SK-N-SH (cell line): ENCODE measurements at regions not wholly inside any gene's neighbourhood (a gene's known extent, or its start where the extent isn't known, plus 50 kb on each side); places are given as distances from the start of the nearest gene placed in this dataset.

ENCODE experiments used
- CTCF ChIA-PET: fragments of 300-600, 350-600 bp; formaldehyde crosslinking; extraction: SDS; loops from one replicate; lab custom pipeline; 2021; lab: Yijun Ruan, JAX
- POLR2A ChIA-PET: fragments of 350-600 bp; sonication (Branson Sonifier 250); formaldehyde crosslinking; extraction: SDS; loops from one replicate; lab custom pipeline; 2020; ENCODE audit warnings: antibody characterized with exemption, inconsistent platforms; lab: Yijun Ruan, JAX
- DNase-seq: peaks from one replicate; pipeline ENCODE4 v3.0.0; 2012
- H2AFZ ChIP-seq: fragments of 200-600 bp; sonication (generic); 2 replicates; pipeline ENCODE4 v1.8.1; 2016; ENCODE audit warnings: antibody characterized with exemption, mild to moderate bottlenecking, low read depth
- H3F3A ChIP-seq: fragments of 200-600 bp; sonication (generic); replicated peaks from 2 replicates; pipeline ENCODE3; 2016; ENCODE audit warnings: antibody characterized with exemption, mild to moderate bottlenecking; ENCODE audit not compliant: insufficient read depth
- H3K27ac ChIP-seq, 2 experiments: fragments of 200-500 bp in 1 of 2; fragments of 200-600 bp in 1 of 2; sonication (Bioruptor generic) in 1 of 2; sonication (generic), shearing (Covaris generic) in 1 of 2; 2 replicates each; pipeline versions ENCODE4 v1.5.1 to v1.6.1; 2014 to 2016; ENCODE audit warnings: low read depth in 2 of 2, inconsistent platforms in 1 of 2, low read length in 1 of 2, mild to moderate bottlenecking in 1 of 2, mixed read lengths in 1 of 2
- H3K27me3 ChIP-seq: fragments of 200-600 bp; sonication (generic), shearing (Covaris generic); 2 replicates; pipeline ENCODE4 v1.6.1; 2016; ENCODE audit warnings: mixed run types; ENCODE audit not compliant: insufficient read depth
- H3K36me3 ChIP-seq, 2 experiments: fragments of 200-500 bp in 1 of 2; fragments of 200-600 bp in 1 of 2; sonication (Bioruptor generic) in 1 of 2; sonication (generic) in 1 of 2; replicated peaks in 1 of 2; 2 replicates each; pipeline versions ENCODE3 to v1.5.1; 2014 to 2016; ENCODE audit warnings: low read length in 1 of 2, mild to moderate bottlenecking in 1 of 2; ENCODE audit not compliant: insufficient read depth in 2 of 2, control insufficient read depth in 1 of 2
- H3K4me1 ChIP-seq, 2 experiments: fragments of 200-500 bp in 1 of 2; fragments of 200-600 bp in 1 of 2; sonication (Bioruptor generic) in 1 of 2; sonication (generic), shearing (Covaris generic) in 1 of 2; 2 replicates each; pipeline versions ENCODE4 v1.5.1 to v1.6.1; 2014 to 2016; ENCODE audit warnings: low read depth in 1 of 2, low read length in 1 of 2, mixed run types in 1 of 2; ENCODE audit not compliant: insufficient read depth in 2 of 2, control insufficient read depth in 1 of 2
- H3K4me2 ChIP-seq: fragments of 200-600 bp; sonication (generic), shearing (Covaris generic); 2 replicates; pipeline ENCODE4 v1.6.1; 2017; ENCODE audit warnings: mixed run types
- H3K4me3 ChIP-seq, 2 experiments: fragments of 200-500 bp in 1 of 2; fragments of 200-600 bp in 1 of 2; sonication (Bioruptor generic) in 1 of 2; sonication (generic), shearing (Covaris generic) in 1 of 2; 2 replicates each; pipeline versions ENCODE4 v1.5.1 to v1.8.1; 2014 to 2016; ENCODE audit warnings: low read depth in 2 of 2, inconsistent platforms in 1 of 2, low read length in 1 of 2, mild to moderate bottlenecking in 1 of 2, mixed read lengths in 1 of 2, moderate library complexity in 1 of 2
- H3K79me2 ChIP-seq: fragments of 200-600 bp; sonication (generic); 2 replicates; pipeline ENCODE4 v1.8.1; 2017; ENCODE audit warnings: mild to moderate bottlenecking; ENCODE audit not compliant: insufficient read depth
- H3K9ac ChIP-seq: fragments of 200-600 bp; sonication (generic); 2 replicates; pipeline ENCODE4 v1.6.1; 2017; ENCODE audit warnings: mixed run types
- H3K9me2 ChIP-seq: fragments of 200-600 bp; sonication (generic); 2 replicates; pipeline ENCODE4 v1.6.1; 2017; ENCODE audit warnings: mixed run types
- H3K9me3 ChIP-seq: fragments of 200-600 bp; sonication (generic); 2 replicates; pipeline ENCODE4 v1.6.1; 2017; ENCODE audit warnings: mixed run types, mild to moderate bottlenecking, moderate library complexity
- H4K20me1 ChIP-seq: fragments of 200-600 bp; sonication (generic); 2 replicates; pipeline ENCODE4 v1.6.1; 2017; ENCODE audit warnings: mild to moderate bottlenecking, mixed run types; ENCODE audit not compliant: insufficient read depth
- CHD2 ChIP-seq: fragments of 150-350 bp; IDR thresholded peaks from 2 replicates; pipeline ENCODE4 v1.6.1; 2018; ENCODE audit warnings: low read length; ENCODE audit not compliant: partially characterized antibody
- EP300 ChIP-seq, 2 experiments: IDR thresholded peaks; 2 replicates each; pipeline versions ENCODE4 v1.4.0 to v1.6.1; 2012; ENCODE audit warnings: borderline replicate concordance in 1 of 2, low read depth in 1 of 2, low read length in 1 of 2
- EZH2phosphoT487 ChIP-seq: fragments of 200-600 bp; sonication (generic); IDR thresholded peaks from 2 replicates; pipeline ENCODE4 v1.6.1; 2017; ENCODE audit warnings: low read depth, mixed run types, mild to moderate bottlenecking, antibody characterized with exemption, moderate library complexity, borderline replicate concordance
- FOSL2 ChIP-seq: IDR thresholded peaks from 2 replicates; pipeline ENCODE4 v1.4.0; 2012; ENCODE audit warnings: low read depth, mild to moderate bottlenecking, moderate library complexity, borderline replicate concordance
- FOXM1 ChIP-seq: IDR thresholded peaks from 2 replicates; pipeline ENCODE4 v1.4.0; 2012; ENCODE audit warnings: low read depth, mild to moderate bottlenecking
- MEF2A ChIP-seq: IDR thresholded peaks from 2 replicates; pipeline ENCODE4 v1.4.0; 2012; ENCODE audit warnings: low read depth, borderline replicate concordance
- MXI1 ChIP-seq: IDR thresholded peaks from 2 replicates; pipeline ENCODE4 v1.6.1; 2012; ENCODE audit warnings: mild to moderate bottlenecking, low read depth, low read length, improper control_type of control experiment
- NFIC ChIP-seq: IDR thresholded peaks from 2 replicates; pipeline ENCODE4 v1.4.0; 2012; ENCODE audit warnings: borderline replicate concordance
- RCOR1 ChIP-seq: fragments of 150-350 bp; IDR thresholded peaks from 2 replicates; pipeline ENCODE4 v1.6.1; 2017; ENCODE audit warnings: antibody characterized with exemption, low read length
- RXRA ChIP-seq: IDR thresholded peaks from 2 replicates; pipeline ENCODE4 v1.4.0; 2012; ENCODE audit warnings: low read depth, mild to moderate bottlenecking, borderline replicate concordance
- SIN3A ChIP-seq: IDR thresholded peaks from 2 replicates; pipeline ENCODE4 v1.6.1; 2012; ENCODE audit warnings: low read depth, mild to moderate bottlenecking, low read length, moderate library complexity, borderline replicate concordance
- SMC3 ChIP-seq: IDR thresholded peaks from 2 replicates; pipeline ENCODE4 v1.6.1; 2012; ENCODE audit warnings: low read depth, low read length, improper control_type of control experiment
- TCF12 ChIP-seq: IDR thresholded peaks from 2 replicates; pipeline ENCODE4 v1.4.0; 2012
- USF2 ChIP-seq: fragments of 150-350 bp; IDR thresholded peaks from 2 replicates; pipeline ENCODE4 v1.6.1; 2017; ENCODE audit warnings: antibody characterized with exemption, low read length, low read depth, borderline replicate concordance
- WGBS: methylation state at CpG from one replicate; pipeline ENCODE4 v1.1.6; 2017; ENCODE audit warnings: low lambda C conversion rate; 5-methylcytosine and 5-hydroxymethylcytosine counted together

- no peak for DNase-seq
- ChIA-PET CTCF (no interaction called here), POLR2A (no interaction called here)
These were observed 206.1 kb upstream of the ANKRD50 start for GRCh38 chr4:124918559-124919122.

GRCh38 chr4:124915073-124915472 lies 202.5 kb upstream of the ANKRD50 start:
- H3K9me3 ChIP-seq, result peaks cover 8% of the 10 kb centered on the region; the same call in 1 of the 2 replicates
- no peak overlapping the region for H3K4me2 ChIP-seq
- H3K9me2 ChIP-seq, result no peaks in the 10 kb centered on the region
- 67% methylated on average over 1 of the region's 1 CpG for WGBS
- no peaks in the 10 kb centered on the region for H3K79me2 ChIP-seq
- H3K27me3 ChIP-seq, result no peaks in the 10 kb centered on the region
- TF ChIP-seq RCOR1, result no peak
- TF ChIP-seq SMC3, result no peak
- TF ChIP-seq CHD2, result no peak
- no peak for TF ChIP-seq MEF2A
- TF ChIP-seq EZH2phosphoT487, result no peak
- TF ChIP-seq MXI1, result no peak
- TF ChIP-seq FOSL2, result no peak
- TF ChIP-seq FOXM1, result no peak
- no peak for TF ChIP-seq SIN3A
- TF ChIP-seq EP300 (IDR thresholded peaks at IDR 0.05; ENCODE audit: borderline replicate concordance in 1 of 2, low read depth in 1 of 2, low read length in 1 of 2), result no peak
- no peaks in the 10 kb centered on the region for H3K4me1 ChIP-seq
- H3K4me3 ChIP-seq, result no peak overlapping the region
- POLR2A ChIA-PET, result no interaction called here
- H3F3A ChIP-seq, result no peaks in the 10 kb centered on the region
- CTCF ChIA-PET, result no interaction called here
- H3K9ac ChIP-seq, result no peak overlapping the region
- H3K36me3 ChIP-seq, result no peaks in the 10 kb centered on the region
- no peak overlapping the region for H3K27ac ChIP-seq
- H4K20me1 ChIP-seq, result no peaks in the 10 kb centered on the region
- no peak for DNase-seq
- no peak overlapping the region for H2AFZ ChIP-seq

More at GRCh38 chr4:124918559-124919122, 206.1 kb upstream of the ANKRD50 start:
- Histone ChIP-seq H3K27me3 (no peaks in the 10 kb centered on the region), H3K4me2 (no peak overlapping the region), H3K36me3 (no peaks in the 10 kb centered on the region), H3K9me2 (no peaks in the 10 kb centered on the region), H3F3A (no peaks in the 10 kb centered on the region), H3K4me1 (no peaks in the 10 kb centered on the region), H3K9me3 (no peaks in the 10 kb centered on the region), H3K27ac (no peak overlapping the region), H3K4me3 (no peak overlapping the region), H3K9ac (no peak overlapping the region), H2AFZ (peak overlapping the region; percentile 72; the same call in 1 of the 2 replicates), H3K79me2 (no peaks in the 10 kb centered on the region), H4K20me1 (no peaks in the 10 kb centered on the region)
- TF ChIP-seq RXRA, result no peak
- TF ChIP-seq TCF12, result peak; percentile 70
- TF ChIP-seq NFIC, result peak; percentile 21; the same call in 1 of the 2 replicates
- TF ChIP-seq USF2, result no peak
- WGBS, result 44% methylated on average over 3 of the region's 3 CpGs
